Esophagus squamous epithelium (tissue), 5 donors: ENCODE measurements at regions not wholly inside any gene's neighbourhood (a gene's known extent, or its start where the extent isn't known, plus 50 kb on each side); places are given as distances from the start of the nearest gene placed in this dataset.

Experiments
- DNase-seq: peaks from one replicate; lab custom pipeline; 2025; lab: John Stamatoyannopoulos, UW
- H3K27ac ChIP-seq, 4 donors: fragments of 200-600 bp; sonication (generic); one replicate each; pipeline ENCODE4 v1.5.1; 2016 to 2019; ENCODE audit warnings: mild to moderate bottlenecking in 1 of 4
- H3K27me3 ChIP-seq, 4 donors: fragments of 200-600 bp; sonication (generic); 1 replicate in 3 of 4; 2 replicates in 1 of 4; pipeline versions ENCODE4 v1.5.1 to v1.6.0; 2017 to 2021; ENCODE audit warnings: antibody characterized with exemption in 1 of 4
- H3K36me3 ChIP-seq, 3 donors: fragments of 200-600 bp; sonication (generic); one replicate each; pipeline ENCODE4 v1.5.1; 2016 to 2019
- H3K4me1 ChIP-seq, 3 donors: fragments of 200-600 bp; sonication (generic); one replicate each; pipeline ENCODE4 v1.5.1; 2017 to 2019
- H3K4me3 ChIP-seq, 4 donors: fragments of 200-600 bp; sonication (generic); 1 replicate in 3 of 4; 2 replicates in 1 of 4; pipeline ENCODE4 v1.5.1; 2016 to 2019; ENCODE audit warnings: mild to moderate bottlenecking in 2 of 4, moderate library complexity in 1 of 4
- H3K9me3 ChIP-seq, 3 donors: fragments of 200-600 bp; sonication (generic); one replicate each; pipeline ENCODE4 v1.5.1; 2016 to 2019
- CTCF ChIP-seq, 6 experiments: fragments of 450-650 bp in 4 of 6; fragments of 200-600 bp in 2 of 6; sonication (generic) in 2 of 6; IDR thresholded peaks; one replicate each; pipeline ENCODE4 v1.5.1; 2016 to 2019; ENCODE audit warnings: antibody characterized with exemption in 6 of 6, mild to moderate bottlenecking in 4 of 6, moderate library complexity in 4 of 6
- POLR2A ChIP-seq, 4 donors: fragments of 450-650 bp; IDR thresholded peaks; one replicate each; pipeline ENCODE4 v1.6.1; 2017; ENCODE audit warnings: antibody characterized with exemption in 4 of 4, mild to moderate bottlenecking in 4 of 4, moderate library complexity in 3 of 4
- WGBS, 2 donors: methylation state at CpG; one replicate each; pipeline ENCODE4 v1.1.5; 2018; 5-methylcytosine and 5-hydroxymethylcytosine counted together
- intact Hi-C: fragments of 100-400 bp; cut with DNase I; formaldehyde crosslinking; loops from one replicate; pipeline ENCODE4 v1.15.0; 2022
- donor health status: DM: yes; HTN: yes; CAD: no.

GRCh38 chr7:110224643-110225042 is 866.3 kb upstream of the LRRN3 start:
- H3K27me3 ChIP-seq: no peaks in the 10 kb centered on the region
- no peak for DNase-seq
- no peaks in the 10 kb centered on the region for H3K9me3 ChIP-seq
- no peaks in the 10 kb centered on the region for H3K36me3 ChIP-seq
- intact Hi-C loops: no loop called here
- no peaks in the 10 kb centered on the region for H3K4me1 ChIP-seq
- H3K27ac ChIP-seq: no peak overlapping the region
- no peak overlapping the region for H3K4me3 ChIP-seq
- TF ChIP-seq POLR2A (IDR thresholded peaks at IDR 0.05) (no peak), CTCF (IDR thresholded peaks at IDR 0.05) (no peak)

DNA sequence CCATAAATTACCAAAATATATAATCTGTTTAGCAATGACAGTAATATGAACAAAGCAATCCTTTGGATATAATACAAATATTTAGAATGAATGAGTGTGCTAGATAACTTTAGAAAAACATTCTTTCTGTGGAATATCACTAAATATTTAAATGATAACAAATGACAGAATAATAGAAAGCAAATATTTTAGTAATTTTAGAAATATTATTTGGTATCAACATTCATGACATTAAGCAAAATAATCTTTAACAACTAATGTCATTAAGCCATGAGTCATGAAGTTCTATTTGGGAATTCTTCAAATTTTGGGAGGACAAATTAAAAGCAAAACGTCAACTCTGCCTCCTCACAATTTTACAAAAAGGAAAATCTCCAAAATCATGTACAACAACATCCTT is 844.8 kb upstream of the LRRN3 start:
- Histone ChIP-seq H3K36me3 (no peaks in the 10 kb centered on the region), H3K27ac (no peak overlapping the region), H3K27me3 (no peaks in the 10 kb centered on the region), H3K9me3 (no peaks in the 10 kb centered on the region), H3K4me1 (no peaks in the 10 kb centered on the region), H3K4me3 (no peak overlapping the region)
- TF ChIP-seq CTCF (IDR thresholded peaks at IDR 0.05): no peak
- TF ChIP-seq POLR2A (IDR thresholded peaks at IDR 0.05): no peak
- no peak for DNase-seq
- 32 to 52% methylated on average over 1 of the region's 1 CpG for WGBS, 2 donors
- intact Hi-C loops: no loop called here

- no peaks in the 10 kb centered on the region for H3K4me1 ChIP-seq
- intact Hi-C loops: no loop called here
- no peak overlapping the region for H3K27ac ChIP-seq
- H3K36me3 ChIP-seq: no peaks in the 10 kb centered on the region
- H3K27me3 ChIP-seq: no peaks in the 10 kb centered on the region
- TF ChIP-seq POLR2A (IDR thresholded peaks at IDR 0.05) (no peak), CTCF (IDR thresholded peaks at IDR 0.05) (no peak)
- no peak overlapping the region for H3K4me3 ChIP-seq
- DNase-seq: no peak
- 46 to 54% methylated on average over 4 of the region's 4 CpGs for WGBS, 2 donors
- no peaks in the 10 kb centered on the region for H3K9me3 ChIP-seq
Measured at GRCh38 chr7:110253093-110253492, 837.8 kb upstream of the LRRN3 start.

- Histone ChIP-seq H3K4me3 (no peak overlapping the region), H3K27ac (no peak overlapping the region), H3K4me1 (no peaks in the 10 kb centered on the region), H3K9me3 (no peaks in the 10 kb centered on the region), H3K36me3 (no peaks in the 10 kb centered on the region), H3K27me3 (no peaks in the 10 kb centered on the region)
- 79 to 81% methylated on average over 3 of the region's 3 CpGs for WGBS, 2 donors
- TF ChIP-seq CTCF (IDR thresholded peaks at IDR 0.05) (no peak), POLR2A (IDR thresholded peaks at IDR 0.05) (no peak)
- DNase-seq: no peak
- intact Hi-C loops: no loop called here
Measured at GRCh38 chr7:110257673-110258072, 833.3 kb upstream of the LRRN3 start.

DNA sequence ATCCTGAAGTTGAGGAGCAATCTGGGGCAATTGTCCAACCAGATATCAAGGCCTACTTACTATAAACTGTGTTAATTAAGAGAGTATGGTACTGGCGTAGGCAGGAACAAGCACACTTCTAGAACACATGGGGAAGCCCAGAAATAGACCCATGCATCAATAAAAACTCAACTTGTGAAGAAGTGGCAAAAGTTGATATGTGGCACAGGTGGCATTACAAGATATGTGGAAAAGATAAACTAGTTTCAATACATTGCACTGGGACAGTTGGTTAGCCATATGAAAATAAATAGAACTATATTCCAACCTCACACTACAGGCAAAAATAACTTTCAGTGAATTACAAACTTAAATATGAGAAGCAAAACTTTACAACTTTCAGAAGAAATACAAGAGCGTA is 828.7 kb upstream of the LRRN3 start:
- H3K4me3 ChIP-seq: no peak overlapping the region
- H3K4me1 ChIP-seq: no peaks in the 10 kb centered on the region
- H3K36me3 ChIP-seq: no peaks in the 10 kb centered on the region
- intact Hi-C loops: no loop called here
- 78 to 82% methylated on average over 2 of the region's 2 CpGs for WGBS, 2 donors
- no peak overlapping the region for H3K27ac ChIP-seq
- no peak for DNase-seq
- no peaks in the 10 kb centered on the region for H3K9me3 ChIP-seq
- no peaks in the 10 kb centered on the region for H3K27me3 ChIP-seq
- TF ChIP-seq CTCF (IDR thresholded peaks at IDR 0.05) (no peak), POLR2A (IDR thresholded peaks at IDR 0.05) (no peak)
